Fibroblast of villous mesenchyme (primary cell): ENCODE measurements at regions not wholly inside any gene's neighbourhood (a gene's known extent, or its start where the extent isn't known, plus 50 kb on each side); places are given as distances from the start of the nearest gene placed in this dataset.

Experiments used
- DNase-seq: peaks from one replicate; pipeline ENCODE4 v3.0.0-alpha.2; 2010; ENCODE audit warnings: low read depth
- H3K4me3 ChIP-seq: 2 replicates; pipeline ENCODE4 v1.5.1; 2011; ENCODE audit warnings: low read depth, mild to moderate bottlenecking, low read length
- TF ChIP-seq, protein P1 (sequence below): IDR thresholded peaks from 2 replicates; pipeline ENCODE4 v1.5.1; 2012; ENCODE audit warnings: low read depth, mild to moderate bottlenecking, low read length; ENCODE audit not compliant: insufficient read depth

DNA sequence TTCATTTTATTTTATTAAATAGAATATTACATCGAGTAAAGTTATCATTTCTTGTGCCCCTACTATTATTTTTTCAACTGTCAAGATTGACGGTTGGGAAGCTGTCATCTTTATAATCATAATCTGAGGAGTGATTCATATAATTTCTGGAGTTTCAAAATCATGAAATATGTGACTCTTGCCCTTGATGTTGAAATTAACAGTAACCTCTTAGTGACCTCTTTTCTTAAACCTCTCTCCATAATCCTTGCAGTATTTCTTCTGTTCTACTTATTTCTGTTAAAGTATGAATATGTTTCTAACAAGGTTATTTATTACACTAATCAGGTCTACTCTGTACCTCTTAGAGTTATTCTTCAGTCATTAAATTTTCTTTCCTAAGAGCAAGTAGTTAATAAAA, 663.8 kb downstream of the LIG4 start:
- DNase-seq = no peak
- H3K4me3 ChIP-seq = no peak overlapping the region
- TF ChIP-seq, protein P1, sequence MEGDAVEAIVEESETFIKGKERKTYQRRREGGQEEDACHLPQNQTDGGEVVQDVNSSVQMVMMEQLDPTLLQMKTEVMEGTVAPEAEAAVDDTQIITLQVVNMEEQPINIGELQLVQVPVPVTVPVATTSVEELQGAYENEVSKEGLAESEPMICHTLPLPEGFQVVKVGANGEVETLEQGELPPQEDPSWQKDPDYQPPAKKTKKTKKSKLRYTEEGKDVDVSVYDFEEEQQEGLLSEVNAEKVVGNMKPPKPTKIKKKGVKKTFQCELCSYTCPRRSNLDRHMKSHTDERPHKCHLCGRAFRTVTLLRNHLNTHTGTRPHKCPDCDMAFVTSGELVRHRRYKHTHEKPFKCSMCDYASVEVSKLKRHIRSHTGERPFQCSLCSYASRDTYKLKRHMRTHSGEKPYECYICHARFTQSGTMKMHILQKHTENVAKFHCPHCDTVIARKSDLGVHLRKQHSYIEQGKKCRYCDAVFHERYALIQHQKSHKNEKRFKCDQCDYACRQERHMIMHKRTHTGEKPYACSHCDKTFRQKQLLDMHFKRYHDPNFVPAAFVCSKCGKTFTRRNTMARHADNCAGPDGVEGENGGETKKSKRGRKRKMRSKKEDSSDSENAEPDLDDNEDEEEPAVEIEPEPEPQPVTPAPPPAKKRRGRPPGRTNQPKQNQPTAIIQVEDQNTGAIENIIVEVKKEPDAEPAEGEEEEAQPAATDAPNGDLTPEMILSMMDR = no peak

DNA sequence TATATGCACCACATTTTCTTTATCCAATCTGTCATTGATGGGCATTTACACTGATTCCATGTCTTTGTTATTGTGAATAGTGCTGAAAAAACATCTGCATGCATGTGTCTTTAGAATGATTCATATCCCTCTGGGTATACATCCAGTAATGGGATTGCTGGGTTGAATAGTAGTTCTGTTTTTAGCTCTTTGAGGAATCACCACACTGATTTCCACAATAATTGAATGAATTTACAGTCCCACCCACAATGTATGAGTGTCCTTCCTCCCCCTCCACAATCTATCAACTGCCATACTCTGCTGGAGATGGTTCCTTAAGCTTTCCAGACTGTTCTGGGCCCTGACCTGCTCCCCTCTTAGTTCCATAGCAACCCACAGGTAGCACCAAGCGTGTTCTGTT, 667.0 kb downstream of the LIG4 start:
- no peak for DNase-seq
- no peak overlapping the region for H3K4me3 ChIP-seq
- TF ChIP-seq, protein P1 = no peak

GRCh38 chr13:107545946-107546502, 669.3 kb downstream of the LIG4 start:
- H3K4me3 ChIP-seq = no peak overlapping the region
- no peak for DNase-seq
- TF ChIP-seq, protein P1 = no peak

GRCh38 chr13:107534548-107534947, 680.8 kb downstream of the LIG4 start:
- no peak overlapping the region for H3K4me3 ChIP-seq
- DNase-seq = peak; percentile 8
- TF ChIP-seq, protein P1 = no peak

- no peak overlapping the region for H3K4me3 ChIP-seq
- peak; percentile 44 for DNase-seq
- TF ChIP-seq, protein P1 = no peak
Observed at GRCh38 chr13:107531816-107532215, 683.5 kb downstream of the LIG4 start.

GRCh38 chr13:107531180-107531579, 684.2 kb downstream of the LIG4 start:
- H3K4me3 ChIP-seq = no peak overlapping the region
- no peak for DNase-seq
- TF ChIP-seq, protein P1 = no peak

- DNase-seq = no peak
- TF ChIP-seq, protein P1 = no peak
- H3K4me3 ChIP-seq = no peak overlapping the region
Observed at GRCh38 chr13:107529035-107529434, 686.3 kb downstream of the LIG4 start.
